Activated CD4-positive, CD25-positive, alpha-beta regulatory T cell treated with anti-CD3 and anti-CD28 coated beads, Interleukin-2, amount 50 U/mL, for 24 hours (primary cell): ENCODE measurements at regions not wholly inside any gene's neighbourhood (a gene's known extent, or its start where the extent isn't known, plus 50 kb on each side); places are given as distances from the start of the nearest gene placed in this dataset.

Experiments used
- ATAC-seq, 2 donors: fragments of 150-1000 bp; cut with Tn5 transposase; one replicate each; pipeline ENCODE4 v1.10.0; 2021; ENCODE audit warnings: mild to moderate bottlenecking in 1 of 2, moderate library complexity in 1 of 2

DNA sequence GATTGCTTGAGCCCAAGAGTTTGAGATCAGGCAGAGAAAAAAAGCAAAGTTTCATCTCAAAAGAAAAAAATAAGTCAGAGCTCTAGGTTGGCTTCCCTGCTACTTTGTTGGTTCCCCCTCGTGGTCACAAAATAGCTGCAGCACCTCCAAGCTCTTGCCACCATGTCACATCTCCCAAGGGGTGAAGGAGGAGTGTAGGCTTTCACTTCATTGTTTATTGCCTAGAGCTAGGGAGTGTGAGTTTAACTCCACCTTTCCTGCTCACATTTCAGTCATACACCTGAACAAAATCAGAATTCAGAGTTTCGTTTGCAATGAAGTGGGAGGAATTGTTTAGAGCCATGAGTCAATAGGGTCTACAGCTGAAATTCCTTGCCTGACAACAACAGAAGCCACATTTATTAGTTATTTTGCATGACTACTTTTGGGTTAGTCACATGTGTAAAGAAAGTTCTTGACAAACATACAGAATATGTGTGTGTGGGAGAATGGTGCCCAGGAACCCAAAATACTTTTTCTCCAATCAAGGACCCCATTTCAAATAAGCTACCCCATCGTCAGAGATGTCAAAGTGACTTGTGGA lies 56.2 kb upstream of the UFL1 start:
- ATAC-seq, result no peak

- ATAC-seq, result peak; percentile 21 to 51
These were observed 55.3 kb upstream of the UFL1 start for GRCh38 chr6:96466147-96466863.

GRCh38 chr6:96467814-96468213 lies 53.8 kb upstream of the UFL1 start:
- ATAC-seq, result no peak

GRCh38 chr6:96468281-96468680 lies 53.3 kb upstream of the UFL1 start:
- ATAC-seq, result no peak

- no peak for ATAC-seq
These were observed 52.9 kb upstream of the UFL1 start for GRCh38 chr6:96468681-96469224.

GRCh38 chr6:96469312-96469711 lies 52.3 kb upstream of the UFL1 start:
- ATAC-seq, result no peak

DNA sequence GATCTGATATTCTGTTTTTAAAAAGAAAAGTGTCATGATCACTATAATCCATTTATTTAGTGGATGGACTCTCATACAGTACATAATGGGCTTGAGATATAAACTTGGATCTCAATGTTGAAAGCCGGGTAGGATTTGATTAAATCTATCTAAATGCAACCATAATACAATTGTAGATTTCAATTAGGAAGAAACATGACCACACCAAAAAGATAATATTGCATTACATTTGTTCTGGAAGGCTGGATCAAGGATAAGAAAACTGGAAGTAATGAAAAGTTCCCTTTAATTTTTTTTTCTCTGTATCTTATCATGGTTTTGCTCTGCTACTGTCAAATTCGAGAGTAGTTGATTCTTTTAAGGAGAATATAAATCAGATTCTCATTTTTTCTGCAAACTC lies 51.3 kb upstream of the UFL1 start:
- ATAC-seq, result no peak
